ENCODE measurements at regions not wholly inside any gene's neighbourhood (a gene's known extent, or its start where the extent isn't known, plus 50 kb on each side); places are given as distances from the start of the nearest gene placed in this dataset.

GRCh38 chr1:74853756-74854155 is 120.8 kb downstream of the TYW3 start:
- in situ Hi-C loops (cut with MboI) (no loop called here), intact Hi-C loops (cut with micrococcal nuclease) (no loop called here)
- no peaks in the 10 kb centered on the region for H4K20me1 ChIP-seq (replicated peaks; ENCODE audit: control insufficient read depth, insufficient read depth, low read length)
- TF ChIP-seq NUFIP1 (IDR thresholded peaks at IDR 0.05; ENCODE audit: partially characterized antibody) (no peak), YY1 (IDR thresholded peaks at IDR 0.05; ENCODE audit: borderline replicate concordance in 1 of 3, control insufficient read depth in 1 of 3, extremely low read depth in 1 of 3, insufficient read depth in 3 of 3, insufficient read length in 1 of 3, insufficient replicate concordance in 2 of 3, low read depth in 1 of 3, low read length in 2 of 3) (no peak), ZNF668 (CRISPR knock-in tag; IDR thresholded peaks at IDR 0.05) (no peak), IRF2 (CRISPR knock-in tag; IDR thresholded peaks at IDR 0.05) (no peak), NCOA6 (IDR thresholded peaks at IDR 0.05) (no peak), SMAD4 (CRISPR knock-in tag; conservative IDR thresholded peaks at IDR 0.05) (no peak), NONO (IDR thresholded peaks at IDR 0.05; ENCODE audit: low read depth in 2 of 2, low read length in 1 of 2) (no peak), ARID4B (CRISPR knock-in tag; IDR thresholded peaks at IDR 0.05) (no peak), SRSF1 (IDR thresholded peaks at IDR 0.05; ENCODE audit: low read depth, low read length) (no peak)
- H3K9me3 ChIP-seq (replicated peaks; ENCODE audit: control insufficient read depth, insufficient read depth, low read depth, low read length), result peaks cover 4% of the 10 kb centered on the region; the same call in 1 of the 2 replicates
- ATAC-seq (no peak), DNase-seq (ENCODE audit: extremely low read depth in 1 of 4, low spot score in 3 of 4) (no peak), FAIRE-seq (no peak)
- no TSS peak for BruUV-seq (replicated peaks)
- H3K27me3 ChIP-seq (ENCODE audit: control insufficient read depth in 2 of 2, insufficient read depth in 2 of 2, low read length in 2 of 2), result no peaks in the 10 kb centered on the region
- H3K4me1 ChIP-seq (replicated peaks in 1 of 2; ENCODE audit: control insufficient read depth in 2 of 2, insufficient read depth in 2 of 2, low read length in 2 of 2), result no peaks in the 10 kb centered on the region
- no peak overlapping the region for H3K27ac ChIP-seq (ENCODE audit: extremely low read depth, low read depth, low read length)
- no peaks in the 10 kb centered on the region for H3K79me2 ChIP-seq (ENCODE audit: control insufficient read depth, insufficient read depth, low read length)
- WGBS (ENCODE audit: insufficient coverage, low coverage, missing lambda C conversion rate), result 0% methylated on average over 3 of the region's 3 CpGs
- ChIA-PET CTCF (ENCODE audit: low intra/inter-chr PET ratio) (no interaction called here), POLR2A (no interaction called here)
- H3K9me1 ChIP-seq (ENCODE audit: control insufficient read depth, insufficient read depth, low read length), result no peaks in the 10 kb centered on the region
- no peak overlapping the region for H3K9ac ChIP-seq (ENCODE audit: insufficient read depth in 1 of 2, low read depth in 2 of 2, low read length in 2 of 2)
- H3K4me2 ChIP-seq (ENCODE audit: insufficient read depth, low read length), result no peak overlapping the region
- no peak overlapping the region for H2AFZ ChIP-seq (ENCODE audit: low read depth, low read length)
- no peaks in the 10 kb centered on the region for H3K36me3 ChIP-seq (ENCODE audit: control insufficient read depth, insufficient read depth, low read length)
- no peak overlapping the region for H3K4me3 ChIP-seq

Measured in K562 (cell line).